DND-41 (cell line): ENCODE measurements at regions not wholly inside any gene's neighbourhood (a gene's known extent, or its start where the extent isn't known, plus 50 kb on each side); places are given as distances from the start of the nearest gene placed in this dataset.

ENCODE experiments used
- CTCF ChIP-seq: IDR thresholded peaks from 2 replicates; pipeline ENCODE4 v1.5.1; 2012; ENCODE audit warnings: borderline replicate concordance, low read length, moderate library complexity, mild to moderate bottlenecking; ENCODE audit not compliant: poor library complexity, severe bottlenecking; ENCODE audit errors: extremely low read depth
- EZH2 ChIP-seq: IDR thresholded peaks from 3 replicates; pipeline ENCODE4 v1.6.1; 2012; ENCODE audit warnings: borderline replicate concordance, low read depth, mild to moderate bottlenecking, moderate library complexity, low read length, inconsistent platforms; ENCODE audit not compliant: severe bottlenecking

GRCh38 chr15:45892182-45892581 lies 257.4 kb downstream of the SQOR start:
- TF ChIP-seq CTCF (no peak), EZH2 (no peak)
